ENCODE measurements at regions not wholly inside any gene's neighbourhood (a gene's known extent, or its start where the extent isn't known, plus 50 kb on each side); places are given as distances from the start of the nearest gene placed in this dataset.

- Histone ChIP-seq H3K4me3 (IDR thresholded peaks at IDR 0.05; ENCODE audit: insufficient read depth, low read depth, low read length) (no peak overlapping the region), H3K36me3 (ENCODE audit: insufficient read depth) (no peaks in the 10 kb centered on the region), H2AFZ (ENCODE audit: low read depth) (no peak overlapping the region), H3K4me1 (ENCODE audit: low read depth, poor library complexity, severe bottlenecking) (peaks cover 16% of the 10 kb centered on the region), H4K20me1 (ENCODE audit: insufficient read depth) (no peaks in the 10 kb centered on the region), H3K4me2 (no peak overlapping the region), H3K79me2 (ENCODE audit: insufficient read depth, low read depth) (no peaks in the 10 kb centered on the region), H3K27me3 (ENCODE audit: insufficient read depth, low read depth) (no peaks in the 10 kb centered on the region), H3K27ac (no peak overlapping the region), H3K9ac (no peak overlapping the region)
- TF ChIP-seq CTCF (conservative IDR thresholded peaks at IDR 0.05; ENCODE audit: low read depth, low read length), result no peak
These were observed 248.3 kb upstream of the PCDH7 start for GRCh38 chr4:30471861-30472260.

- Histone ChIP-seq H4K20me1 (ENCODE audit: insufficient read depth) (no peaks in the 10 kb centered on the region), H3K36me3 (ENCODE audit: insufficient read depth) (no peaks in the 10 kb centered on the region), H3K27me3 (ENCODE audit: insufficient read depth, low read depth) (no peaks in the 10 kb centered on the region), H2AFZ (ENCODE audit: low read depth) (no peak overlapping the region), H3K4me2 (no peak overlapping the region; the same call in 1 of the 2 replicates), H3K27ac (peak overlapping the region; percentile 1; the same call in 1 of the 2 replicates), H3K9ac (no peak overlapping the region), H3K4me3 (IDR thresholded peaks at IDR 0.05; ENCODE audit: insufficient read depth, low read depth, low read length) (no peak overlapping the region), H3K4me1 (ENCODE audit: low read depth, poor library complexity, severe bottlenecking) (peaks cover 16% of the 10 kb centered on the region), H3K79me2 (ENCODE audit: insufficient read depth, low read depth) (no peaks in the 10 kb centered on the region)
- no peak for TF ChIP-seq CTCF (conservative IDR thresholded peaks at IDR 0.05; ENCODE audit: low read depth, low read length)
These were observed 246.9 kb upstream of the PCDH7 start for GRCh38 chr4:30473225-30473624.

- Histone ChIP-seq H2AFZ (ENCODE audit: low read depth) (no peak overlapping the region), H3K27me3 (ENCODE audit: insufficient read depth, low read depth) (no peaks in the 10 kb centered on the region), H3K27ac (no peak overlapping the region), H3K36me3 (ENCODE audit: insufficient read depth) (no peaks in the 10 kb centered on the region), H3K9ac (no peak overlapping the region), H3K4me1 (ENCODE audit: low read depth, poor library complexity, severe bottlenecking) (no peaks in the 10 kb centered on the region), H3K4me3 (IDR thresholded peaks at IDR 0.05; ENCODE audit: insufficient read depth, low read depth, low read length) (no peak overlapping the region), H3K79me2 (ENCODE audit: insufficient read depth, low read depth) (no peaks in the 10 kb centered on the region), H3K4me2 (no peak overlapping the region), H4K20me1 (ENCODE audit: insufficient read depth) (no peaks in the 10 kb centered on the region)
- no peak for TF ChIP-seq CTCF (conservative IDR thresholded peaks at IDR 0.05; ENCODE audit: low read depth, low read length)
These were observed 224.9 kb upstream of the PCDH7 start for GRCh38 chr4:30495251-30495650.

GRCh38 chr4:30495651-30496310 lies 224.4 kb upstream of the PCDH7 start:
- Histone ChIP-seq H3K79me2 (ENCODE audit: insufficient read depth, low read depth) (no peaks in the 10 kb centered on the region), H2AFZ (ENCODE audit: low read depth) (no peak overlapping the region), H3K4me3 (IDR thresholded peaks at IDR 0.05; ENCODE audit: insufficient read depth, low read depth, low read length) (no peak overlapping the region), H4K20me1 (ENCODE audit: insufficient read depth) (no peaks in the 10 kb centered on the region), H3K27me3 (ENCODE audit: insufficient read depth, low read depth) (no peaks in the 10 kb centered on the region), H3K36me3 (ENCODE audit: insufficient read depth) (no peaks in the 10 kb centered on the region), H3K4me2 (no peak overlapping the region), H3K9ac (no peak overlapping the region), H3K4me1 (ENCODE audit: low read depth, poor library complexity, severe bottlenecking) (no peaks in the 10 kb centered on the region), H3K27ac (no peak overlapping the region)
- no peak for TF ChIP-seq CTCF (conservative IDR thresholded peaks at IDR 0.05; ENCODE audit: low read depth, low read length)

Data from KMS-11 (cell line).